ENCODE measurements at regions not wholly inside any gene's neighbourhood (a gene's known extent, or its start where the extent isn't known, plus 50 kb on each side); places are given as distances from the start of the nearest gene placed in this dataset.
"Not testable (repeated sequence)": the region's sequence is repeated elsewhere in the genome, so short reads cannot be mapped to it uniquely, and the experiment has no call there.

DNA sequence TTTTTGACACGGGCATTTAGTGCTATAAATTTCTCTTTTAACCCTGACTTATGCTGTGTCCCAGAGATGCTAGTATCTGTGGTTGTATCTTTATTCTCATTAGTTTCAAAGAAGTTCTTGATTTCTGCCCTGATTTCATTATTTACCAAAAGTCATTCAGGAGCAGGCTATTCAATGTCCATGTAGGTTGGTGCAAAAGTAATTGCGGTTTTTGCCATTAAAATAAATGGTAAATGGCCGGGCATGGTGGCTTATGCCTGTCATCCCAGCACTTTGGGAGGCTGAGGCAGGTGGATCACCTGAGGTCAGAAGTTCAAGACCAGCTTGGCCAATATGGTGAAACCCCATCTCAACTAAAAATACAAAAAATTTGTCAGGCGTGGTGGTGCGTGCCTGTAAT is 1097.4 kb upstream of the SLIT2 start:
- TF ChIP-seq POLR2AphosphoS5, POLR2A (IDR thresholded peaks at IDR 0.05; ENCODE audit: low read depth, low read length): not testable (repeated sequence)
